H9 (cell line): ENCODE measurements at regions not wholly inside any gene's neighbourhood (a gene's known extent, or its start where the extent isn't known, plus 50 kb on each side); places are given as distances from the start of the nearest gene placed in this dataset.

ENCODE experiments used
- DNase-seq: peaks from one replicate; pipeline ENCODE4 v3.0.0-alpha.2; 2017
- H2AFZ ChIP-seq: one replicate; pipeline ENCODE4 v1.6.1; 2013; ENCODE audit warnings: mild to moderate bottlenecking, low read length, control low read depth, moderate library complexity
- H2AK5ac ChIP-seq: 2 replicates; pipeline ENCODE4 v1.6.1; 2013; ENCODE audit warnings: low read length, control low read depth, mixed read lengths; ENCODE audit not compliant: insufficient read length
- H2BK120ac ChIP-seq: one replicate; pipeline ENCODE4 v1.6.1; 2013; ENCODE audit warnings: low read depth, mild to moderate bottlenecking, low read length, control low read depth, inconsistent platforms; ENCODE audit not compliant: poor library complexity, severe bottlenecking
- H2BK12ac ChIP-seq: 2 replicates; pipeline ENCODE4 v1.6.1; 2013; ENCODE audit warnings: low read length, control low read depth, mixed read lengths, low read depth; ENCODE audit not compliant: insufficient read length
- H2BK15ac ChIP-seq: 2 replicates; pipeline ENCODE4 v1.6.1; 2013; ENCODE audit warnings: low read depth, low read length, control low read depth
- H2BK20ac ChIP-seq: one replicate; pipeline ENCODE4 v1.6.1; 2013; ENCODE audit warnings: low read depth, mild to moderate bottlenecking, low read length, control low read depth, inconsistent platforms; ENCODE audit not compliant: poor library complexity, severe bottlenecking
- H2BK5ac ChIP-seq: 2 replicates; pipeline ENCODE4 v1.6.1; 2013; ENCODE audit warnings: low read length, control low read depth, mixed read lengths; ENCODE audit not compliant: insufficient read length
- H3K14ac ChIP-seq: 2 replicates; pipeline ENCODE4 v1.6.1; 2013; ENCODE audit warnings: low read length, control low read depth; ENCODE audit not compliant: insufficient read depth
- H3K18ac ChIP-seq: 2 replicates; pipeline ENCODE4 v1.6.1; 2013; ENCODE audit warnings: low read depth, mild to moderate bottlenecking, mixed read lengths, low read length, control low read depth; ENCODE audit not compliant: insufficient read length
- H3K23ac ChIP-seq: 2 replicates; pipeline ENCODE4 v1.6.1; 2013; ENCODE audit warnings: low read length, control low read depth, mixed read lengths, low read depth; ENCODE audit not compliant: insufficient read length
- H3K23me2 ChIP-seq: 2 replicates; pipeline ENCODE4 v1.6.1; 2013; ENCODE audit warnings: low read depth, mild to moderate bottlenecking, mixed read lengths, low read length, control low read depth; ENCODE audit not compliant: insufficient read length, poor library complexity, severe bottlenecking
- H3K27ac ChIP-seq: 2 replicates; pipeline ENCODE4 v1.5.1; 2013; ENCODE audit warnings: low read length, control low read depth, mixed read lengths, low read depth; ENCODE audit not compliant: insufficient read length
- H3K27me3 ChIP-seq: 2 replicates; pipeline ENCODE4 v1.6.1; 2013; ENCODE audit warnings: low read length, control low read depth, inconsistent platforms; ENCODE audit not compliant: insufficient read depth
- H3K4ac ChIP-seq: 2 replicates; pipeline ENCODE4 v1.6.1; 2013; ENCODE audit warnings: low read depth, mild to moderate bottlenecking, control low read depth, inconsistent platforms, low read length, moderate library complexity
- H3K4me1 ChIP-seq: 2 replicates; pipeline ENCODE4 v1.6.1; 2013; ENCODE audit warnings: low read length, control low read depth, inconsistent platforms; ENCODE audit not compliant: insufficient read depth
- H3K4me2 ChIP-seq: 2 replicates; pipeline ENCODE4 v1.6.1; 2013; ENCODE audit warnings: low read length, control low read depth, mixed read lengths; ENCODE audit not compliant: insufficient read length, insufficient read depth
- H3K56ac ChIP-seq: 2 replicates; pipeline ENCODE4 v1.6.1; 2013; ENCODE audit warnings: low read depth, mild to moderate bottlenecking, mixed read lengths, low read length, control low read depth; ENCODE audit not compliant: insufficient read length
- H3K79me1 ChIP-seq: 2 replicates; pipeline ENCODE4 v1.6.1; 2013; ENCODE audit warnings: low read depth, mild to moderate bottlenecking, moderate library complexity, low read length, control low read depth, inconsistent platforms; ENCODE audit not compliant: insufficient read depth, poor library complexity, severe bottlenecking
- H3K79me2 ChIP-seq: 2 replicates; pipeline ENCODE4 v1.6.1; 2013; ENCODE audit warnings: low read length, control low read depth, inconsistent platforms; ENCODE audit not compliant: insufficient read depth
- H3K9ac ChIP-seq: 2 replicates; pipeline ENCODE4 v1.6.1; 2013; ENCODE audit warnings: low read length, control low read depth, mixed read lengths; ENCODE audit not compliant: insufficient read length; ENCODE audit errors: extremely low read depth
- H3K9me3 ChIP-seq: one replicate; pipeline ENCODE4 v1.6.1; 2013; ENCODE audit warnings: low read depth, low read length, inconsistent platforms; ENCODE audit not compliant: control insufficient read depth
- H3T11ph ChIP-seq: one replicate; pipeline ENCODE4 v1.6.1; 2013; ENCODE audit warnings: mild to moderate bottlenecking, low read length, control low read depth, inconsistent platforms
- H4K20me1 ChIP-seq: one replicate; pipeline ENCODE4 v1.6.1; 2013; ENCODE audit not compliant: control insufficient read depth, insufficient read length, insufficient read depth
- H4K5ac ChIP-seq: 2 replicates; pipeline ENCODE4 v1.6.1; 2013; ENCODE audit warnings: low read depth, mild to moderate bottlenecking, mixed read lengths, low read length, control low read depth; ENCODE audit not compliant: insufficient read length
- H4K8ac ChIP-seq: replicated peaks from 2 replicates; pipeline ENCODE4 v1.6.1; 2013; ENCODE audit warnings: low read length, control low read depth, mixed read lengths, low read depth; ENCODE audit not compliant: insufficient read length
- H4K91ac ChIP-seq: 2 replicates; pipeline ENCODE4 v1.6.1; 2013; ENCODE audit warnings: low read depth, mild to moderate bottlenecking, moderate library complexity, mixed read lengths, low read length, control low read depth; ENCODE audit not compliant: insufficient read length
- H3K27ac Mint-ChIP-seq, 3 experiments: 2 replicates in 2 of 3; 3 replicates in 1 of 3; pipeline ENCODE4 v1.8.0; 2020 to 2021; ENCODE audit warnings: mixed read lengths in 3 of 3, mild to moderate bottlenecking in 1 of 3, moderate library complexity in 1 of 3
- H3K27me3 Mint-ChIP-seq: 2 replicates; pipeline ENCODE4 v1.8.0; 2021; ENCODE audit warnings: low read depth, mild to moderate bottlenecking, moderate library complexity, mixed read lengths
- H3K36me3 Mint-ChIP-seq, 3 experiments: 2 replicates in 2 of 3; 3 replicates in 1 of 3; pipeline ENCODE4 v1.8.0; 2020 to 2021; ENCODE audit warnings: low read depth in 3 of 3, mixed read lengths in 3 of 3; ENCODE audit not compliant: insufficient read depth in 1 of 3
- H3K4me1 Mint-ChIP-seq, 2 experiments: 2 replicates each; pipeline ENCODE4 v1.8.0; 2020; ENCODE audit warnings: mixed read lengths in 2 of 2
- H3K4me3 Mint-ChIP-seq, 2 experiments: 2 replicates in 1 of 2; 3 replicates in 1 of 2; pipeline ENCODE4 v1.8.0; 2020 to 2021; ENCODE audit warnings: mild to moderate bottlenecking in 2 of 2, mixed read lengths in 2 of 2, moderate library complexity in 1 of 2
- H3K9me3 Mint-ChIP-seq, 2 experiments: 2 replicates in 1 of 2; 3 replicates in 1 of 2; pipeline ENCODE4 v1.8.0; 2020; ENCODE audit warnings: mild to moderate bottlenecking in 2 of 2, mixed read lengths in 2 of 2, moderate library complexity in 1 of 2
- CTCF ChIP-seq: fragments of 200-600 bp; sonication (generic); conservative IDR thresholded peaks from 3 replicates; pipeline ENCODE4 v1.8.0; 2021; ENCODE audit warnings: antibody characterized with exemption, mild to moderate bottlenecking
- whole genome bisulfite sequencing: extraction: QIAGEN DNeasy Blood & Tissue Kit; methylation state at CpG from one replicate; pipeline ENCODE4 v1.1.7; 2013; ENCODE audit warnings: missing lambda C conversion rate, low lambda C conversion rate, mixed read lengths; ENCODE audit not compliant: insufficient read length; ENCODE audit errors: extremely low coverage; 5-methylcytosine and 5-hydroxymethylcytosine counted together

DNA sequence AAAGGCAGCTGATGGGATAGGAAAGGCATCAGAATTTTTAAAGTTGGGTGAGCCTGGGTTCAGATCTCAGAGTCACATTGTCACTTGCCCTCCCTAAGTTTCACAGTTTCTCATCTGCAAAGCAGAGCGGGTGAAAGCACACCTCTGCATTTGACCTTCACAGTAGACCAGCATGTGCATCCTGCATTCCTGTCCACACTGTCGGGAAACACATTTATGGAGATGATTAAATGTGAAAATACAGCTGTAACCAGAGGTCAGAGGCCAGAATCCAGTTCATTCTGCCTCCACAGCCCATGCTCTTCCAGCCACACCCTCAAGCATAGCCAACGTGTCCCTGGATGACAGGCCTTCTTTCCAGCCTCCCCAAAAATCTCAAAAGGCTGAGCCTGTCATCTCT, 392.0 kb upstream of the MYT1L start:
- H2BK12ac ChIP-seq = no peak overlapping the region
- no peak overlapping the region for H2BK20ac ChIP-seq
- Mint-ChIP-seq H3K36me3 (no peaks in the 10 kb centered on the region), H3K4me3 (no peak overlapping the region), H3K27me3 (peaks cover 8% of the 10 kb centered on the region), H3K9me3 (peaks cover 0 to 3% of the 10 kb centered on the region in 2 experiments; a peak in 1 of 5 replicates), H3K4me1 (no peaks in the 10 kb centered on the region), H3K27ac (no peak overlapping the region)
- H3K23ac ChIP-seq = no peak overlapping the region
- no peak overlapping the region for H3K14ac ChIP-seq
- H4K20me1 ChIP-seq = no peaks in the 10 kb centered on the region
- no peaks in the 10 kb centered on the region for H3K79me2 ChIP-seq
- no peak overlapping the region for H2AFZ ChIP-seq
- H3K27ac ChIP-seq = no peak overlapping the region
- no peak overlapping the region for H4K5ac ChIP-seq
- no peak overlapping the region for H2AK5ac ChIP-seq
- no peaks in the 10 kb centered on the region for H3K79me1 ChIP-seq
- no peaks in the 10 kb centered on the region for H3K27me3 ChIP-seq
- no peak overlapping the region for H2BK15ac ChIP-seq
- H3K9me3 ChIP-seq = no peaks in the 10 kb centered on the region
- H4K91ac ChIP-seq = no peak overlapping the region
- H3K9ac ChIP-seq = no peak overlapping the region
- no CpG with 5 or more reads among the region's 3 CpGs for WGBS
- H2BK120ac ChIP-seq = no peak overlapping the region
- no peak overlapping the region for H3K56ac ChIP-seq
- no peaks in the 10 kb centered on the region for H3K4me1 ChIP-seq
- no peak for TF ChIP-seq CTCF
- DNase-seq = no peak
- no peak overlapping the region for H3T11ph ChIP-seq
- no peak overlapping the region for H3K18ac ChIP-seq
- no peak overlapping the region for H3K4ac ChIP-seq
- no peak overlapping the region for H3K4me2 ChIP-seq
- no peak overlapping the region for H2BK5ac ChIP-seq
- no peak overlapping the region for H4K8ac ChIP-seq
- H3K23me2 ChIP-seq = no peaks in the 10 kb centered on the region
